B cell (primary cell): ENCODE measurements at regions not wholly inside any gene's neighbourhood (a gene's known extent, or its start where the extent isn't known, plus 50 kb on each side); places are given as distances from the start of the nearest gene placed in this dataset.
"Not testable (repeated sequence)": the region's sequence is repeated elsewhere in the genome, so short reads cannot be mapped to it uniquely, and the experiment has no call there.

Source experiments
- ATAC-seq: fragments of 200-7000 bp; cut with Tn5 transposase; one replicate; pipeline ENCODE4 v1.10.0; 2021; ENCODE audit warnings: low read depth, mild to moderate bottlenecking, moderate number of reproducible peaks, moderate library complexity
- CTCF ChIA-PET: fragments of 350-600 bp; sonication (Branson Sonifier 250); formaldehyde crosslinking; loops from one replicate; lab custom pipeline; 2021; ENCODE audit warnings: antibody characterized with exemption, inconsistent platforms; lab: Charles Lee
- POLR2A ChIA-PET: fragments of 350-600 bp; sonication (Branson Sonifier 250); formaldehyde crosslinking; loops from one replicate; lab custom pipeline; 2021; ENCODE audit warnings: antibody characterized with exemption; lab: Charles Lee
- DNase-seq: peaks from one replicate; pipeline ENCODE4 v3.0.0; 2013
- H2AFZ ChIP-seq: 2 replicates; pipeline ENCODE4 v1.6.1; 2012; ENCODE audit warnings: mild to moderate bottlenecking, low read depth, low read length; ENCODE audit not compliant: insufficient read depth, poor library complexity, severe bottlenecking
- H3K27ac ChIP-seq, 2 donors: 1 replicate in 1 of 2; 2 replicates in 1 of 2; pipeline ENCODE4 v1.5.1; 2012 to 2013; ENCODE audit warnings: low read length in 2 of 2, mild to moderate bottlenecking in 2 of 2, moderate library complexity in 1 of 2
- H3K27me3 ChIP-seq, 4 experiments: fragments of 200-600 bp in 1 of 4; sonication (generic) in 1 of 4; replicated peaks in 1 of 4; 1 replicate in 2 of 4; 2 replicates in 2 of 4; pipeline versions ENCODE4 v1.6.1 to v1.7.0; 2013 to 2016; ENCODE audit warnings: low read length in 3 of 4, mild to moderate bottlenecking in 2 of 4, mixed read lengths in 1 of 4, moderate library complexity in 1 of 4; ENCODE audit not compliant: insufficient read depth in 4 of 4, control insufficient read depth in 3 of 4; ENCODE audit errors: control extremely low read depth in 1 of 4
- H3K36me3 ChIP-seq, 2 experiments: replicated peaks in 1 of 2; 1 replicate in 1 of 2; 2 replicates in 1 of 2; pipeline versions ENCODE4 v1.6.1 to v1.7.1; 2013; ENCODE audit warnings: low read length in 1 of 2; ENCODE audit not compliant: insufficient read depth in 2 of 2, control insufficient read depth in 1 of 2; ENCODE audit errors: control extremely low read depth in 1 of 2, extremely low read depth in 1 of 2
- H3K4me1 ChIP-seq, 2 donors: fragments of 200-600 bp in 1 of 2; sonication (generic) in 1 of 2; 1 replicate in 1 of 2; 2 replicates in 1 of 2; pipeline versions ENCODE4 v1.5.1 to v1.6.1; 2013 to 2017; ENCODE audit warnings: low read length in 2 of 2; ENCODE audit not compliant: control insufficient read depth in 2 of 2, insufficient read depth in 2 of 2
- H3K4me2 ChIP-seq: replicated peaks from 2 replicates; pipeline ENCODE3; 2012; ENCODE audit warnings: mild to moderate bottlenecking, low read depth, low read length; ENCODE audit not compliant: poor library complexity, severe bottlenecking
- H3K4me3 ChIP-seq, 5 experiments: fragments of 200-600 bp in 1 of 5; sonication (generic) in 1 of 5; 1 replicate in 3 of 5; 2 replicates in 2 of 5; pipeline versions ENCODE4 v1.5.1 to v1.7.0; 2011 to 2016; ENCODE audit warnings: low read length in 4 of 5, mild to moderate bottlenecking in 4 of 5, low read depth in 2 of 5, control low read depth in 1 of 5, moderate library complexity in 1 of 5; ENCODE audit not compliant: insufficient read depth in 1 of 5; ENCODE audit errors: control extremely low read depth in 1 of 5, extremely low read depth in 1 of 5
- H3K79me2 ChIP-seq: fragments of 200-600 bp; sonication (generic); one replicate; pipeline ENCODE4 v1.6.0; 2016; ENCODE audit warnings: low read length; ENCODE audit not compliant: control insufficient read depth, insufficient read depth
- H3K9ac ChIP-seq: fragments of 200-600 bp; sonication (generic); 2 replicates; pipeline ENCODE4 v1.6.1; 2017; ENCODE audit warnings: mild to moderate bottlenecking, low read length, moderate library complexity
- H3K9me3 ChIP-seq, 3 donors: one replicate each; pipeline versions ENCODE4 v1.6.1 to v1.7.1; 2013; ENCODE audit warnings: low read length in 2 of 3; ENCODE audit not compliant: control insufficient read depth in 2 of 3, insufficient read depth in 1 of 3; ENCODE audit errors: control extremely low read depth in 1 of 3
- H4K20me1 ChIP-seq: 2 replicates; pipeline ENCODE4 v1.6.0; 2012; ENCODE audit warnings: mild to moderate bottlenecking, low read length; ENCODE audit not compliant: insufficient read depth, control insufficient read depth, poor library complexity, severe bottlenecking
- H3K27ac Mint-ChIP-seq: one replicate; pipeline ENCODE4 v1.8.0; 2021; ENCODE audit warnings: mixed read lengths
- H3K27me3 Mint-ChIP-seq: one replicate; pipeline ENCODE4 v1.8.0; 2021; ENCODE audit warnings: mixed read lengths
- H3K4me1 Mint-ChIP-seq: one replicate; pipeline ENCODE4 v1.8.0; 2021; ENCODE audit warnings: mixed read lengths
- H3K4me3 Mint-ChIP-seq: one replicate; pipeline ENCODE4 v1.8.0; 2021; ENCODE audit warnings: mixed read lengths
- H3K9me3 Mint-ChIP-seq: one replicate; pipeline ENCODE4 v1.8.0; 2022; ENCODE audit warnings: mixed read lengths; ENCODE audit not compliant: insufficient read depth
- CTCF ChIP-seq: fragments of 200-600 bp; IDR thresholded peaks from one replicate; pipeline ENCODE4 v1.8.0; 2022; ENCODE audit warnings: antibody characterized with exemption, mild to moderate bottlenecking
- EZH2 ChIP-seq: IDR thresholded peaks from 2 replicates; pipeline ENCODE4 v1.6.1; 2012; ENCODE audit warnings: borderline replicate concordance, low read depth, mild to moderate bottlenecking, moderate library complexity, low read length; ENCODE audit not compliant: insufficient read depth, poor library complexity, severe bottlenecking
- WGBS: methylation state at CpG from one replicate; pipeline ENCODE4 v1.1.5; 2013; ENCODE audit warnings: missing lambda C conversion rate; ENCODE audit not compliant: insufficient coverage; 5-methylcytosine and 5-hydroxymethylcytosine counted together
- intact Hi-C: fragments of 100-400 bp; cut with micrococcal nuclease; formaldehyde crosslinking; loops from one replicate; pipeline ENCODE4 v1.10.0; 2022

GRCh38 chr13:88726075-88726474 is 1054.9 kb downstream of the SLITRK5 start:
- ChIA-PET CTCF (no interaction called here), POLR2A (no interaction called here)
- no peaks in the 10 kb centered on the region for H3K27me3 Mint-ChIP-seq
- 90% methylated on average over 3 of the region's 3 CpGs for WGBS
- Histone ChIP-seq H3K4me1 (no peaks in the 10 kb centered on the region), H2AFZ (no peak overlapping the region), H4K20me1 (no peaks in the 10 kb centered on the region), H3K79me2 (no peaks in the 10 kb centered on the region), H3K4me3 (no peak overlapping the region), H3K4me2 (no peak overlapping the region), H3K27ac (no peak overlapping the region), H3K27me3 (no peaks in the 10 kb centered on the region), H3K36me3 (no peaks in the 10 kb centered on the region), H3K9me3 (peaks cover 0 to 17% (median 5%) of the 10 kb centered on the region in 3 donors), H3K9ac (no peak overlapping the region)
- DNase-seq (no peak), ATAC-seq (no peak)
- H3K27ac Mint-ChIP-seq: no peak overlapping the region
- H3K4me3 Mint-ChIP-seq: no peak overlapping the region
- no peaks in the 10 kb centered on the region for H3K4me1 Mint-ChIP-seq
- intact Hi-C loops: no loop called here
- H3K9me3 Mint-ChIP-seq: peaks cover 5% of the 10 kb centered on the region
- TF ChIP-seq EZH2 (no peak), CTCF (no peak)

GRCh38 chr13:88727236-88727635 is 1056.1 kb downstream of the SLITRK5 start:
- H2AFZ ChIP-seq, H3K4me1 ChIP-seq, H3K27me3 Mint-ChIP-seq, CTCF ChIA-PET, H4K20me1 ChIP-seq, H3K36me3 ChIP-seq, H3K27ac Mint-ChIP-seq, ATAC-seq, H3K79me2 ChIP-seq, DNase-seq, H3K27ac ChIP-seq, H3K4me1 Mint-ChIP-seq, H3K4me3 ChIP-seq, intact Hi-C loops, H3K27me3 ChIP-seq, POLR2A ChIA-PET, H3K9ac ChIP-seq, H3K9me3 Mint-ChIP-seq, H3K4me3 Mint-ChIP-seq, H3K4me2 ChIP-seq: not testable (repeated sequence)
- H3K9me3 ChIP-seq: peaks cover 0 to 17% (median 5%) of the 10 kb centered on the region in 3 donors
- no CpG with 5 or more reads among the region's 7 CpGs for WGBS
